Suprapubic skin (tissue), 4 donors: ENCODE measurements at regions not wholly inside any gene's neighbourhood (a gene's known extent, or its start where the extent isn't known, plus 50 kb on each side); places are given as distances from the start of the nearest gene placed in this dataset.

Experiments
- DNase-seq, 2 donors: peaks; one replicate each; pipeline ENCODE4 v3.0.0-alpha.2; 2019; ENCODE audit warnings: low spot score in 2 of 2
- H3K27ac ChIP-seq: fragments of 200-600 bp; sonication (generic); one replicate; pipeline ENCODE4 v1.5.1; 2019
- H3K27me3 ChIP-seq: fragments of 200-600 bp; sonication (generic); one replicate; pipeline ENCODE4 v1.5.1; 2019
- H3K36me3 ChIP-seq: fragments of 200-600 bp; sonication (generic); one replicate; pipeline ENCODE4 v1.5.1; 2019
- H3K4me1 ChIP-seq: fragments of 200-600 bp; sonication (generic); one replicate; pipeline ENCODE4 v1.5.1; 2019
- H3K4me3 ChIP-seq: fragments of 200-600 bp; sonication (generic); one replicate; pipeline ENCODE4 v1.5.1; 2019; ENCODE audit warnings: mild to moderate bottlenecking
- H3K9me3 ChIP-seq: fragments of 200-600 bp; sonication (generic); one replicate; pipeline ENCODE4 v1.5.1; 2019
- EP300 ChIP-seq: sonication (generic); formaldehyde crosslinking; IDR thresholded peaks from one replicate; pipeline ENCODE4 v1.6.1; 2017; ENCODE audit warnings: antibody characterized with exemption
- POLR2A ChIP-seq, 2 donors: fragments of 450-650 bp; IDR thresholded peaks; one replicate each; pipeline ENCODE4 v1.6.1; 2017; ENCODE audit warnings: antibody characterized with exemption in 2 of 2, mild to moderate bottlenecking in 2 of 2, moderate library complexity in 2 of 2
- POLR2AphosphoS5 ChIP-seq, 3 donors: sonication (generic); formaldehyde crosslinking; IDR thresholded peaks; one replicate each; pipeline ENCODE4 v1.6.1; 2017; ENCODE audit warnings: antibody characterized with exemption in 3 of 3
- whole genome bisulfite sequencing: methylation state at CpG from one replicate; pipeline ENCODE4 v1.1.5; 2018; 5-methylcytosine and 5-hydroxymethylcytosine counted together
- TF ChIP-seq, protein P1 (sequence below), 2 donors: fragments of 200-600 bp in 1 of 2; fragments of 450-650 bp in 1 of 2; sonication (generic) in 1 of 2; IDR thresholded peaks; one replicate each; pipeline ENCODE4 v1.5.1; 2016 to 2019; ENCODE audit warnings: antibody characterized with exemption in 2 of 2, mild to moderate bottlenecking in 1 of 2, moderate library complexity in 1 of 2

DNA sequence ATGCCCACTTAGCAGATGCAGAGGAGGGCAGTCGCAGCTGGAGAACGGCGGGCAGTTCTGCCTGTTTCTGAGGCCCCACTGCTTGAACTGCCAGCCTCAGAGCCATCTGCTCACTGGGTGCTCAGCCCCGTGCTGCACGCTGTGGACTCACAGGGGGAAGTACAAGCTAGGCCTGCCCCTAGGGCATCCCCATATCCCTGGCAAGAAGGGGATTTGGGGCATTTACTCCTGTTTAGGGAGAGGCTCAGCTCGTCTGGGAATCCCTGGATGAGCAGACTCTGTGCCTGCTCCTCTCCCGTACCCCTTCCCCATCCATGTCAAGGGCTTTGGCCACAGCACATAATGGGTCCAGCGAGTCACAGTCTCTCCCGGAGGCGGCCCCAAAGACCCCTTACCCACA is 169.8 kb upstream of the PKDCC start:
- TF ChIP-seq POLR2A (IDR thresholded peaks at IDR 0.05) (no peak), POLR2AphosphoS5 (IDR thresholded peaks at IDR 0.05) (no peak)
- H3K27ac ChIP-seq: no peak overlapping the region
- no peaks in the 10 kb centered on the region for H3K36me3 ChIP-seq
- no peaks in the 10 kb centered on the region for H3K9me3 ChIP-seq
- WGBS: 87% methylated on average over 9 of the region's 10 CpGs
- no peak for DNase-seq
- H3K4me1 ChIP-seq: peaks cover 13% of the 10 kb centered on the region
- no peak overlapping the region for H3K4me3 ChIP-seq
- no peaks in the 10 kb centered on the region for H3K27me3 ChIP-seq

DNA sequence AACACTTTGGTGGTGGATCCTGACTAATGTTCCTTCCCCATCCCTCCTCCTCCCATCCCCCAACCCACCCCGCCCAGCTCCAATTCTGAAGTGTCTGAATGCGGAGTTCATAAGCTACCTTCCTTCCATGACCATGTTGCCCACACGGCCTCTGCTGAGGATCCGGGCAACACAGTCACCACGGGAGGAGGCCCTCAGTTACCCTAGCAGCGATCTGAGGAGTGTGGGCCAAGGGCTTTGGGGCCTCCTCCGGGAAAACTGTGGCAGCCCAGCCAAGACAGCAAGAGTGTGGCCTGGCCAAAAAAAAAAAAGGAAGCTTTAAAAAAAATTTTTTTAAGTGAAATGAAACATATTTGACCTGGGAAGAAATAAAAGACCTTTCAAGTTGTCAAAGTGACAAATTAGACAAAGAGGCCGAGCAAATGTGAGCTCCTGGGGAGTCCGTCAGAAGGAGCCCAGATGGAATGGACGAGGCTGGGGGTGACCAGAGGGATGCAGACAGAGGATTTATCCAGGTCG is 169.0 kb upstream of the PKDCC start:
- H3K36me3 ChIP-seq: no peaks in the 10 kb centered on the region
- no peak for DNase-seq
- TF ChIP-seq, protein P1, sequence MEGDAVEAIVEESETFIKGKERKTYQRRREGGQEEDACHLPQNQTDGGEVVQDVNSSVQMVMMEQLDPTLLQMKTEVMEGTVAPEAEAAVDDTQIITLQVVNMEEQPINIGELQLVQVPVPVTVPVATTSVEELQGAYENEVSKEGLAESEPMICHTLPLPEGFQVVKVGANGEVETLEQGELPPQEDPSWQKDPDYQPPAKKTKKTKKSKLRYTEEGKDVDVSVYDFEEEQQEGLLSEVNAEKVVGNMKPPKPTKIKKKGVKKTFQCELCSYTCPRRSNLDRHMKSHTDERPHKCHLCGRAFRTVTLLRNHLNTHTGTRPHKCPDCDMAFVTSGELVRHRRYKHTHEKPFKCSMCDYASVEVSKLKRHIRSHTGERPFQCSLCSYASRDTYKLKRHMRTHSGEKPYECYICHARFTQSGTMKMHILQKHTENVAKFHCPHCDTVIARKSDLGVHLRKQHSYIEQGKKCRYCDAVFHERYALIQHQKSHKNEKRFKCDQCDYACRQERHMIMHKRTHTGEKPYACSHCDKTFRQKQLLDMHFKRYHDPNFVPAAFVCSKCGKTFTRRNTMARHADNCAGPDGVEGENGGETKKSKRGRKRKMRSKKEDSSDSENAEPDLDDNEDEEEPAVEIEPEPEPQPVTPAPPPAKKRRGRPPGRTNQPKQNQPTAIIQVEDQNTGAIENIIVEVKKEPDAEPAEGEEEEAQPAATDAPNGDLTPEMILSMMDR (IDR thresholded peaks at IDR 0.05): no peak
- TF ChIP-seq POLR2AphosphoS5 (IDR thresholded peaks at IDR 0.05) (no peak), EP300 (no peak), POLR2A (IDR thresholded peaks at IDR 0.05) (no peak)
- peaks cover 13% of the 10 kb centered on the region for H3K4me1 ChIP-seq
- no peaks in the 10 kb centered on the region for H3K9me3 ChIP-seq
- WGBS: 61% methylated on average over 11 of the region's 11 CpGs
- H3K27ac ChIP-seq: no peak overlapping the region
- H3K4me3 ChIP-seq: no peak overlapping the region
- H3K27me3 ChIP-seq: no peaks in the 10 kb centered on the region

DNA sequence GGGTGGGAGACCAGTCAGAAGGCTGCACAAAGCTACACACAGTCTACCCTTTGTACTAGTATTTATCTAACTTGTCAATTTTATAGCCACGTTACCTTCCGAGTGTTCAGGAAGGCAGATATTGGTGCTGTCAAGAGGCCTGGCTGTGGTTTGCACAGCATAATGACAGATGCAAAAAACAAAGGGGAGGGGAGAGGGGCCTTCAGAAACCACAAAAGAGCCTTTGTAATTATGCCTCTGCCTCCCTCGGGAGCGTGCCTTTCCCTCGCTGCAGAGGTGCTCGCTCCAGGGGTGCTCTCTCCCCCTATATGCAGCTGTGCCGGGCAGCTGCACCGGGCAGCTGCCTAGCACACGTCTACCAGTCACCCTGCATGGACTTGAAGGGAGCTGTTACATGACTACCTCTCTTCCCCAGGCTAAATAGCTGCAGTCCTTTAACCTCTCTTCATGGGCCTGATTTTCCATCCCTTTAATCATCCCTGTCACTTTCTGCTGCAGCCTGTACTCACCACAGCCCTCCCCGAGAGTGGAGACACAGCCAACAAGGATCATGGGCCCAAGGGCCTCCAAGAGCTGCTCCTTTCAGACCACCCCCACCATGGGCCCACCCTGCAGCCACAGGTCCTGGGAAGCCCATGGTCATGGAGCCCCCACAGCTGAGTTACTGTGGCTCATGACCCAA is 168.4 kb upstream of the PKDCC start:
- TF ChIP-seq EP300: no peak
- WGBS: 75% methylated on average over 9 of the region's 10 CpGs
- H3K27me3 ChIP-seq: no peaks in the 10 kb centered on the region
- DNase-seq: no peak
- no peak overlapping the region for H3K27ac ChIP-seq
- H3K4me3 ChIP-seq: no peak overlapping the region
- peaks cover 13% of the 10 kb centered on the region for H3K4me1 ChIP-seq
- H3K36me3 ChIP-seq: no peaks in the 10 kb centered on the region
- no peaks in the 10 kb centered on the region for H3K9me3 ChIP-seq

DNA sequence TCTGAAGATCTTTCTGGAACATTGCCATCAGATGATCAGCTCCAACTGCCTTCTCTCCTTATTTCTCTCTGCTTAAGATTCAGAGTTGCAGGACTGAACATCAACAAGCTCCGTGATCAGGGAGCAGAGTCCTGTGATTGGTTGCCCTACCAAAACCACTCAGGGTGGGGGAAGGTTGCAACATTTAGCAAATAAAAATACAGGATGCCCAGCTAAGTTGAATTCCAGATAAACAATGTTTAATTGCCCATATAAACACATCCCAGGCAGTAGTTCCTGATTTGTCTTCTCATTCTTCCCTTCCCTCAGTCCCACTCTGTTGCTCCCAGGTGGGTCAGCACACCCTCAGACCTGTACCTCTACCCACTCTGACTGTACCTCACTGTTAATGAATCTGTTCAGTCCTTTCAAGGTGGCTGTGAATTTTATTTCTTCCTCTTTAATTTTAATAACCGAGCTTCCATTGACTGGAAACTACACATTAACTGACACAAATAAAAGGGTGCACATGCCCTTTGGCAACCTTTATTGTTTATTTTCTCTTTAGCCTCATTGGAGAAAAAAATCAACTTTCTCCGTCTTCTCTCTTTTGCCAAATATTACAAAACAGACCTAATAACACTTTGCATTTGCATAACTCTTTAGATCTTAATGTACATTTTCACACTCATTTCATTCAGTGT is 167.1 kb upstream of the PKDCC start:
- Histone ChIP-seq H3K27me3 (no peaks in the 10 kb centered on the region), H3K36me3 (no peaks in the 10 kb centered on the region), H3K27ac (peak overlapping the region; percentile 66), H3K4me1 (peaks cover 13% of the 10 kb centered on the region), H3K9me3 (no peaks in the 10 kb centered on the region), H3K4me3 (no peak overlapping the region)
- no peak for DNase-seq
- TF ChIP-seq POLR2AphosphoS5 (IDR thresholded peaks at IDR 0.05) (no peak), POLR2A (IDR thresholded peaks at IDR 0.05) (no peak), EP300 (no peak)
- TF ChIP-seq, protein P1 (IDR thresholded peaks at IDR 0.05): no peak
- WGBS: 82% methylated on average over 3 of the region's 3 CpGs

DNA sequence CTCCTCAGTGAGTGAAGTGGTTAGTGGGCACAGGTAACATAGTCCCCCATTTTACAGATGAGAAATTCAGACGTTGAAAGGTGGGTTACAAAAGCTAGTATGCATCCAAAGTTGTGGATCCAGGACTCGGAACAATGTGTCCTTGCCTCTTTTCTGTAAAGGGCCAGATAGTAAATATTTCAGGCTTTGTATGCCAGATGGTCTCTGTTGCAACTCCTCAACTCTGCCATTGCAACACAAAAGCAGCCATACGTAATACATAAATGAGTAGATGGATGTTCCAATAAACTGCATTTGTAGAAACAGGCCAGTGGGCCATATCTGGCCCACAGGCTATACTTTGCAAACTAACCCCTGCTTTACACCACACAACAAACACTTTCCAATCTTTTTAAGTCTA is 166.6 kb upstream of the PKDCC start:
- Histone ChIP-seq H3K4me3 (no peak overlapping the region), H3K36me3 (no peaks in the 10 kb centered on the region), H3K4me1 (peaks cover 13% of the 10 kb centered on the region), H3K27me3 (no peaks in the 10 kb centered on the region), H3K27ac (peak overlapping the region; percentile 66), H3K9me3 (no peaks in the 10 kb centered on the region)
- no peak for DNase-seq
- TF ChIP-seq POLR2A (IDR thresholded peaks at IDR 0.05) (no peak), POLR2AphosphoS5 (IDR thresholded peaks at IDR 0.05) (peak in 1 of 3 donors; percentile 32), EP300 (no peak)
- TF ChIP-seq, protein P1 (IDR thresholded peaks at IDR 0.05): no peak
- WGBS: 74% methylated on average over 3 of the region's 3 CpGs

DNA sequence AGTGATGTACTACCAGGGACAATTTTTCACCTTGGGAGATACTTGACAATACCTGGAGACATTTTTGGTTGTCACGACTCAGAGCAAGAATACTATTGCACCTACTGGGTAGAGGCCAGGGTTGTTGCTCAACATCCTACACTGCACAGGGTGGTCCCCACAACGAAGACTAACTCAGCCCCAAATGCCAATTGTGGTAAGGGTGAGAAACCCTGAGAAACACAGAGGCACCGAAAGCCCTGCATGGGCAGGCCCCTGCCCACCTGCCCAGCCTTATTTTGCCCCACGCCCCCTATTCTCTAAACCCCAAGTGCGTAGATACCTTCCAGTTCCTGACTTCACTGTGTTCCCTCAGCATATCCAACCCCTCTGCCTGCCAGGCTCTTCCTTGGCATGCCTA is 163.1 kb upstream of the PKDCC start:
- H3K27ac ChIP-seq: no peak overlapping the region
- no peaks in the 10 kb centered on the region for H3K9me3 ChIP-seq
- H3K4me1 ChIP-seq: peaks cover 2% of the 10 kb centered on the region
- WGBS: 94% methylated on average over 5 of the region's 5 CpGs
- TF ChIP-seq POLR2AphosphoS5 (IDR thresholded peaks at IDR 0.05) (no peak), EP300 (no peak), POLR2A (IDR thresholded peaks at IDR 0.05) (no peak)
- TF ChIP-seq, protein P1 (IDR thresholded peaks at IDR 0.05): no peak
- H3K4me3 ChIP-seq: no peak overlapping the region
- H3K36me3 ChIP-seq: no peaks in the 10 kb centered on the region
- no peaks in the 10 kb centered on the region for H3K27me3 ChIP-seq
- DNase-seq: no peak
